Stimulated activated CD8-positive, alpha-beta memory T cell treated with anti-CD3 and anti-CD28 coated beads, Interleukin-7, amount 100 ng/mL, for 4 hours (primary cell): ENCODE measurements at regions not wholly inside any gene's neighbourhood (a gene's known extent, or its start where the extent isn't known, plus 50 kb on each side); places are given as distances from the start of the nearest gene placed in this dataset.
A peak's percentile ranks its signal among the peaks of the same experiment; 100 is the strongest.

Experiments used
- DNase-seq, 2 donors: peaks; one replicate each; pipeline ENCODE4 v3.0.0-alpha.2; 2020; ENCODE audit warnings: low read depth in 2 of 2

GRCh38 chr1:94617134-94617805 is 75.7 kb upstream of the F3 start:
- no peak for DNase-seq

- no peak for DNase-seq
Measured at GRCh38 chr1:94616506-94616905, 74.9 kb upstream of the F3 start.

- no peak for DNase-seq
Measured at GRCh38 chr1:94614996-94615395, 73.4 kb upstream of the F3 start.

DNA sequence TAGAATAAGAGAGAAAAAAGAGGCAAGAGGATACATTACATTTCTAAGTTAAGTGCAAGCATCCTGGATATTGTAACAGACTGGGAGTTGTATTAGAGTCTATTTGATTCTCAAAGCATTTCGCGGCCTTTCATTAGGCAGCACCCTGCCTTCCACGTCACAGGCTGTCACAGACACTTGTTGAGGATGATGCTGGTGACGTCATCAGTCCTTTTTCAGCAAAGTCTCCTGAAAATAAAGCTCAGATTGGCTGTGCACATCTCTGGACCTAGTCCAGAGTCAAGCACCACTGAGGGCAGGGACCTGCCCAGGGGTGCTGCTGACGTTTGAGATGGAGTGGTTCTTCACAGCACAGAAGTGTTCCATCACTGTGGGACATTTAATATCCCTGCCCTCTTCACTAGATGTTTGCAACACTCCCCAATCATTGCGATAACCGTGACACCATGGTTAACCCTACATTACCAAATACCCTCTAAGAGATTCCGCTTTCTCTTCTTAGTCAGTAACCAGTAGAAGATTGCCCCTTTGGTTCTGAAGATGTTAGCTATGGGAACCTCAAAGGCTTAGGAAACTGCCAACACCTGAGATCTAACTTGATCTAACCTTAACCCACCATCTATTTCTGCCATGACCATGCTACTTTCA is 72.7 kb upstream of the F3 start:
- DNase-seq: no peak

GRCh38 chr1:94612525-94613204 is 71.1 kb upstream of the F3 start:
- no peak for DNase-seq

GRCh38 chr1:94611681-94612475 is 70.3 kb upstream of the F3 start:
- no peak for DNase-seq

DNA sequence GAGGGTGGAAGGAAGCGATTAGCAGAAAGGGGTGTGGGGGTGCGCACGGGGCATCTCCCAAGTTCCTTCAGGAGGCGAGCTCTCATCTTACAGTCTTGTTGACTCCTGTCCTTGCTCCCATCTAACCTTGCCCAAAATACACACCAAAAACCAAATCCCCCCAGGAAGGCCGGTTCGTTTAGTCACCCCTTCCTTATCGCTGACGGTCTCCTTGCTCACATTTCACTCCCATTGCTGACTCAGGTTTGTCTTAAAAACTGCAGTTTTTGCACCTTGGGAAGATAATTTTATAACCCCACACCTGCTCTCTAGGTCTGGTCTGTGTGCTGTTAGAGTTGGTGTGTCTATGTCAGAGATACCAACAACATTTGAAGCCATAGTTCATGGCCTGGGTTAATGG is 68.1 kb upstream of the F3 start:
- DNase-seq: no peak

DNA sequence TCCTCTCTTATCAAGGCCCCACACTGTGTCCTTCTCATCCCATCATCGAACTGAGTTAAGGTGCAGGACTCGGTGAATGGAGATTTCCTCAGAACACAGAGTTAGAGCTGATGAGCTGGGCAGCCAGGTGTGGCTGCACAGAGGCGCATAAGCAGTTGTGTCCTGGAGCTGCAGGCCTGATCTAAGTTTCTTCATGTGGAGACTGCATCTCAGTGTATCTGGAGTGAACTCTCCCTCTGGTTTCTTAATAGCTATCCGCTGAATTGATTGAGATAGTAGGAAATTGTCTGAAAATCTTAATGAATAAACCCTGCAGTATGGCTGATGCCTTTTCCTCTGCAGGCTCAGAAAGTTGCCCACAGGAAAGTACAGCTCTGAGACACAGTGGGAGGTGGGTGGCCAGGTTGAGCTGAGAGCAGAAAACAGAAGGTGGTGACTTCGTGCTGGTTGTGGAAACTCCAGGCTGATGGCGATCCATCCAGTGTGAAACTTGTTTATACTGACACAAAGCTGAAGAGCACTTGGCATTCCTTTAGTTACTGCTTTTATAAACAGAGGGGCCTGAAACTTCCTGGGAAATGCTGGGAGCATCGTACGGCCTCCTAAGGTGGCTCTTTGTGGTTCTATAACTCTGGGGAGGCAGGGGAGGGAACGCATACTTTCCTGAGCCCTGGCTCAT is 67.4 kb upstream of the F3 start:
- no peak for DNase-seq

DNA sequence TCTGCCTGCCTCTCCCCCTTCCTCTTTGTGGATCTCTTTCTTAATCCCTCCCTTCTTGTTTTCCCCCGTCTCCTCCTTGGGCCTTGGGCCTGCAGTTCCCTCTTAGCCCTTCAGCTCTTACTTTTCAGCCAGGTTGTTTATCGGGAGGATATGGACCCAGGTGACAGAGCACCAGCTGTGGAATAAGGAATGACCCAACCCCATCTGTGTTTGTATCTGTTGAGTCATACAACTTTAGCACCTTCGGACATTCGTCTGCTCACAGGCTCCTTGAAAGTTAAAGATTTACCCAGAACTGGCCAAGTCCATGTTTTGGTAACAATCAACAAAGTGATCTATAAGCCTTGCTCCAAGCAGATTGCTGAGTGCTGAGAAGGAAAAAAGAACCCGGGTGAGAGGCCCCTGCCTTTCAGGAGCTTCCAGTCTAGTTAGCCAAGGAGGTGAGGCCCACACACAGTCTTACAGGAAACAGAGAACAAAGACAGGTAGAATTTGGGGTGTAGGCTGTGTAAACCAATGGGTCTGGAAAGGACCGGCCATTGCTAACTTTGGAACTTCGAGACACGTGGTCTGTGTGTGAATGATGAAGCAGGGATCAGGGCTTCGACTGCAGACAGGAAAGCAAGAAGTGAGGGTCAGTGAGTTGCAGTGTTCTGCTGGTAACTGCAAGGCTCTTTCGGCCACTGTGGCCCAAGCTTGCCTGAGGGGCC is 66.7 kb upstream of the F3 start:
- no peak for DNase-seq

GRCh38 chr1:94607398-94607797 is 65.8 kb upstream of the F3 start:
- no peak for DNase-seq

- no peak for DNase-seq
Measured at GRCh38 chr1:94606471-94606870, 64.9 kb upstream of the F3 start.

- no peak for DNase-seq
Measured at GRCh38 chr1:94603663-94604062, 62.1 kb upstream of the F3 start.

DNA sequence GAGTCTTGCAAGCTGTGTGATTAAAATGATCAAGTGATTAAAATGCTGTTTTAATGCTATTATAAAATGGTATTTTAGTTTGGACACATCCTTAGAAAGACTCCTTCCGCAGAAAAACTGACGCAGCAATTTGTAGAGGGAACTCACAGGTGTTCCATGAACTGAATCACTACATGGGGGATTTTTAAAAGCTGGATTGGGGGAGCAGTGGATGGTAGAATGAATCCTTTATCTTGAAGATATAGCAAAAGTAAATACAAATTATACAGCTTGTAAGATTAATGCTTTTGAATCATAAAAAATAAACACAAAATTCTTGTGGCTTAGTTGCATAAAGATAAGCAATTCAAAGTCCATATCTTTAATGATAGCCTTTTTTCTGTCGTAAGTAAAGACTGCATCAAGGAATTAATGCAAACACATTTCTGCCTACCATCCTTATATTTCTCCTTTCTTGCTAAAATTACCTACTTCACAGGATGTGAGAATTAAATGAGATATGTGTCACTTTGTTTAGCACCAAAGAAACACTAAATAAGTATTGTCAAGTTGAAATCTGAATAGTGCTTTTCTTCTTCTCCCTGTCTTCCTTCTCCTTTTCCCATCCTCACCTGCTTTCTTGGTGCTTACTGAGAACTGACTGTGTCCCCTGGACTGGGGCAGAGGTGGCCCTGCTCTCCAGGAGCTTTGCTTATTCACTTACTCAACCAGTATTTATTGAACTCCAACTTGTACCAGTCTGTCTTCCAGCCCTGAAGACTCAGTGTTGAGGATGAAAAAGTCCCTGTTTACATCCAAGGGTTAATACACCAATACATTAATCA is 61.5 kb upstream of the F3 start:
- no peak for DNase-seq

- peak in 1 of 2 donors; percentile 2 for DNase-seq
Measured at GRCh38 chr1:94602316-94602715, 60.8 kb upstream of the F3 start.

GRCh38 chr1:94600556-94600955 is 59.0 kb upstream of the F3 start:
- no peak for DNase-seq

- no peak for DNase-seq
Measured at GRCh38 chr1:94599095-94599813, 57.7 kb upstream of the F3 start.

DNA sequence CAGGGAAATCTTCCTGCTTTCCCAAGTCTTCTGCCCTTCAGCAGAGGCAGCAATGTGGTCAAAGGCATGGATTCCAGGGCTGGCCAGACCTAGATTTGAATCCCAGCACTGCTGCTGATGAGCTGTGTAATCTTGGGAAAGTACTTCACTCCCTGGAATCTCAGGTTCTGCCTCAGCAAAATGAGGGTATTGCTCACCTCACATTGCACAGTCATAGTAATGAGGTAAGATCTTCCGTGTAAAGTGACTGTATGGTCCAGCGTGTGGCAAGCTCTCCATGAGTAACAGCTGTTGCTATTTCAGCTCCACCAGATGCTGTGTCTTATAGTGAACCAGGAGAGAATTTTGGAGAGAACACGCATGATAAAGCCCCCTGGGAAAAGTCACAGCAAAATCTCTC is 56.1 kb upstream of the F3 start:
- no peak for DNase-seq

DNA sequence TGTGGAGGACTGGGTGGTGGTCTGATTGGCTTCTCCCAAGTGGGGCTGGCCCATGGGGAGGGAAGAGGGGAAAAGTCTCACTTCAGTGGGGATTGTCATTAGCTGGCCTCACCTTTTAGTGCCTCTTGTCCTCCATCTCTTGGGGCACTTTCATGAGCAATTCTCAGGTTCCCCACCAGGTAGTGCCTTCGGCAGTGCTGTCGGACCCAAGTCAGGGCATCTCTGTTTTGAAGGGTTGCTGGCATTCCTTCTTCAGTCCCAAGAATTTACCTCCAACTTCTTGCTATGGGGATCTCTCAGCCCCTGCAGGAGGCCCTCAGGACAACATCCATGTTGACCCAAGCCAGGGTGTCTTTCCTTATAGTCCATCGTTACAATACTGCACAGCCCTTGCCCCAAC is 54.7 kb upstream of the F3 start:
- no peak for DNase-seq

- no peak for DNase-seq
Measured at GRCh38 chr1:94595658-94596057, 54.1 kb upstream of the F3 start.

- DNase-seq: no peak
Measured at GRCh38 chr1:94593611-94594010, 52.1 kb upstream of the F3 start.
